ENCODE measurements at regions not wholly inside any gene's neighbourhood (a gene's known extent, or its start where the extent isn't known, plus 50 kb on each side); places are given as distances from the start of the nearest gene placed in this dataset.

DNA sequence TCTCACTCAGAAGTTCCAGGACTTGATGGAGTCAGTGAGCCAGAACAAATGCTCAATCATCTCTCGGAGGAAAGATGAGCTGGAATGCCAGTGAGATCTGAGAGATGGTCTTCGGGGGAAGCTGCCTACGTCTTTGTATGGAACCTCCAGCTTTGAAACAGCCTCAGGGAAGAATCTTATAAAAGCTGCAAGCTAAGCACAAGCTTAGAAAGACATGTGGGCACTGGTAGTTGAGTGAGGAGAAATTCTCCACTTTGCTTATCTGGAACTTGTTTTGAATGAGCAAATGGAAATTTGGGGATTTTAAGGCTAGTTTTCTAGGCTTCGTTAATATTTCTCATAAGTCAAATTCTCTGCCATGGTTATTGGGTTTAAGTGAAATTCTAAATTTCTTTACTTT, 594.4 kb downstream of the QKI start:
- TF ChIP-seq GABPB1 (CRISPR knock-in tag; IDR thresholded peaks at IDR 0.05) (no peak), POLR2AphosphoS5 (IDR thresholded peaks at IDR 0.05; ENCODE audit: low read depth, low read length) (no peak)
- TF ChIP-seq, protein P1, sequence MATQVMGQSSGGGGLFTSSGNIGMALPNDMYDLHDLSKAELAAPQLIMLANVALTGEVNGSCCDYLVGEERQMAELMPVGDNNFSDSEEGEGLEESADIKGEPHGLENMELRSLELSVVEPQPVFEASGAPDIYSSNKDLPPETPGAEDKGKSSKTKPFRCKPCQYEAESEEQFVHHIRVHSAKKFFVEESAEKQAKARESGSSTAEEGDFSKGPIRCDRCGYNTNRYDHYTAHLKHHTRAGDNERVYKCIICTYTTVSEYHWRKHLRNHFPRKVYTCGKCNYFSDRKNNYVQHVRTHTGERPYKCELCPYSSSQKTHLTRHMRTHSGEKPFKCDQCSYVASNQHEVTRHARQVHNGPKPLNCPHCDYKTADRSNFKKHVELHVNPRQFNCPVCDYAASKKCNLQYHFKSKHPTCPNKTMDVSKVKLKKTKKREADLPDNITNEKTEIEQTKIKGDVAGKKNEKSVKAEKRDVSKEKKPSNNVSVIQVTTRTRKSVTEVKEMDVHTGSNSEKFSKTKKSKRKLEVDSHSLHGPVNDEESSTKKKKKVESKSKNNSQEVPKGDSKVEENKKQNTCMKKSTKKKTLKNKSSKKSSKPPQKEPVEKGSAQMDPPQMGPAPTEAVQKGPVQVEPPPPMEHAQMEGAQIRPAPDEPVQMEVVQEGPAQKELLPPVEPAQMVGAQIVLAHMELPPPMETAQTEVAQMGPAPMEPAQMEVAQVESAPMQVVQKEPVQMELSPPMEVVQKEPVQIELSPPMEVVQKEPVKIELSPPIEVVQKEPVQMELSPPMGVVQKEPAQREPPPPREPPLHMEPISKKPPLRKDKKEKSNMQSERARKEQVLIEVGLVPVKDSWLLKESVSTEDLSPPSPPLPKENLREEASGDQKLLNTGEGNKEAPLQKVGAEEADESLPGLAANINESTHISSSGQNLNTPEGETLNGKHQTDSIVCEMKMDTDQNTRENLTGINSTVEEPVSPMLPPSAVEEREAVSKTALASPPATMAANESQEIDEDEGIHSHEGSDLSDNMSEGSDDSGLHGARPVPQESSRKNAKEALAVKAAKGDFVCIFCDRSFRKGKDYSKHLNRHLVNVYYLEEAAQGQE (IDR thresholded peaks at IDR 0.05; ENCODE audit: borderline replicate concordance in 1 of 2, low read depth in 1 of 2, low read length in 2 of 2): no peak
- TF ChIP-seq, protein P2, sequence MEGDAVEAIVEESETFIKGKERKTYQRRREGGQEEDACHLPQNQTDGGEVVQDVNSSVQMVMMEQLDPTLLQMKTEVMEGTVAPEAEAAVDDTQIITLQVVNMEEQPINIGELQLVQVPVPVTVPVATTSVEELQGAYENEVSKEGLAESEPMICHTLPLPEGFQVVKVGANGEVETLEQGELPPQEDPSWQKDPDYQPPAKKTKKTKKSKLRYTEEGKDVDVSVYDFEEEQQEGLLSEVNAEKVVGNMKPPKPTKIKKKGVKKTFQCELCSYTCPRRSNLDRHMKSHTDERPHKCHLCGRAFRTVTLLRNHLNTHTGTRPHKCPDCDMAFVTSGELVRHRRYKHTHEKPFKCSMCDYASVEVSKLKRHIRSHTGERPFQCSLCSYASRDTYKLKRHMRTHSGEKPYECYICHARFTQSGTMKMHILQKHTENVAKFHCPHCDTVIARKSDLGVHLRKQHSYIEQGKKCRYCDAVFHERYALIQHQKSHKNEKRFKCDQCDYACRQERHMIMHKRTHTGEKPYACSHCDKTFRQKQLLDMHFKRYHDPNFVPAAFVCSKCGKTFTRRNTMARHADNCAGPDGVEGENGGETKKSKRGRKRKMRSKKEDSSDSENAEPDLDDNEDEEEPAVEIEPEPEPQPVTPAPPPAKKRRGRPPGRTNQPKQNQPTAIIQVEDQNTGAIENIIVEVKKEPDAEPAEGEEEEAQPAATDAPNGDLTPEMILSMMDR (CRISPR knock-in tag; IDR thresholded peaks at IDR 0.05): no peak

Measured in HepG2 (cell line).